ENCODE measurements at regions not wholly inside any gene's neighbourhood (a gene's known extent, or its start where the extent isn't known, plus 50 kb on each side); places are given as distances from the start of the nearest gene placed in this dataset.

DNA sequence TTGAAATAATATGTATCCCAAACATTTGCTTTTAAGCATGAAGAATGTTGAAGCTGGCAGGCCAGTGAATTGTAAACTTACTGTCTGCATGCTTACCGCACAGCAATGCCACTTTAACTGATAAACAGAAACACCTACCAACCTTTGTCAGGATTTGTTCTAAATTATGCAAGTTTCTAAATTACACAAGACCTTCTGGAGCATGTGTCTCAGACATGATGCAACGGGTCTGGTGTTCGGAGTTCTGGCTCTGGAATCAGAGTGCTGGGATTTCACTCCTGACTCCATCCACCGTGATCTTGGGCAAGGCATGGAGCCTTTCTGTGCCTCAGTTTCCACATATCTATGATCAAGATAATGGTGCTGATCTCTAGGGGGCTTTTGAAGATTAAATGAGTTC, 111.2 kb downstream of the CCT6B start:
- no peak for TF ChIP-seq CTCF (IDR thresholded peaks at IDR 0.05)
- no peak for TF ChIP-seq POLR2AphosphoS5 (IDR thresholded peaks at IDR 0.05; ENCODE audit: insufficient read depth in 1 of 2, low read depth in 1 of 2)
- TF ChIP-seq POLR2A (IDR thresholded peaks at IDR 0.05), result no peak

All from vagina (tissue), 2 donors.